Transverse colon (tissue), 4 donors: ENCODE measurements at regions not wholly inside any gene's neighbourhood (a gene's known extent, or its start where the extent isn't known, plus 50 kb on each side); places are given as distances from the start of the nearest gene placed in this dataset.
"Not testable (repeated sequence)": the region's sequence is repeated elsewhere in the genome, so short reads cannot be mapped to it uniquely, and the experiment has no call there.

ENCODE experiments used
- CTCF ChIP-seq, 5 experiments: fragments of 200-600 bp in 3 of 5; fragments of 450-650 bp in 2 of 5; sonication (generic) in 3 of 5; IDR thresholded peaks; 1 replicate in 2 of 5; 2 replicates in 3 of 5; pipeline ENCODE4 v1.5.1; 2016 to 2017; ENCODE audit warnings: antibody characterized with exemption in 5 of 5, inconsistent platforms in 3 of 5, mild to moderate bottlenecking in 2 of 5, moderate library complexity in 1 of 5
- POLR2A ChIP-seq: fragments of 450-650 bp; IDR thresholded peaks from one replicate; pipeline ENCODE4 v1.6.1; 2016; ENCODE audit warnings: antibody characterized with exemption, mild to moderate bottlenecking, moderate library complexity
- POLR2AphosphoS5 ChIP-seq, 3 donors: sonication (generic); formaldehyde crosslinking; IDR thresholded peaks; one replicate each; pipeline ENCODE4 v1.6.1; 2016; ENCODE audit warnings: antibody characterized with exemption in 3 of 3

- TF ChIP-seq CTCF (IDR thresholded peaks at IDR 0.05); POLR2AphosphoS5 (IDR thresholded peaks at IDR 0.05); POLR2A: not testable (repeated sequence)
Observed at GRCh38 chr1:31489575-31489974, 76.6 kb downstream of the SERINC2 start.
